IMR-90 (cell line): ENCODE measurements at regions not wholly inside any gene's neighbourhood (a gene's known extent, or its start where the extent isn't known, plus 50 kb on each side); places are given as distances from the start of the nearest gene placed in this dataset.

Experiments used
- ATAC-seq: fragments of 200-7000 bp; cut with Tn5 transposase; 2 replicates; pipeline ENCODE4 v1.9.1; 2020; ENCODE audit warnings: low read depth, mild to moderate bottlenecking, moderate library complexity
- BruUV-seq: library from RNA; stranded (reverse); fragments of 400-500 nt; replicated peaks from 2 replicates; lab custom pipeline; 2021; lab: Mats Ljungman, UMichigan
- CTCF ChIA-PET: fragments of 300-600 bp; formaldehyde crosslinking; extraction: SDS; loops from one replicate; lab custom pipeline; 2021; ENCODE audit warnings: antibody characterized with exemption; lab: Yijun Ruan, JAX
- POLR2A ChIA-PET: fragments of 300-600 bp; sonication (Branson Sonifier 250); formaldehyde crosslinking; loops from one replicate; lab custom pipeline; 2022; ENCODE audit warnings: antibody characterized with exemption; ENCODE audit not compliant: unreplicated experiment; lab: Charles Lee
- DNase-seq: peaks from one replicate; pipeline ENCODE4 v3.0.0; 2013
- H2AFZ ChIP-seq: replicated peaks from 2 replicates; pipeline ENCODE3; 2013; ENCODE audit warnings: low read length, mild to moderate bottlenecking; ENCODE audit not compliant: poor library complexity
- H2AK5ac ChIP-seq: 2 replicates; pipeline ENCODE4 v1.6.1; 2013; ENCODE audit warnings: low read depth, low read length, inconsistent platforms
- H2AK9ac ChIP-seq: replicated peaks from 2 replicates; pipeline ENCODE3; 2013; ENCODE audit warnings: mild to moderate bottlenecking, low read depth, low read length, moderate library complexity; ENCODE audit not compliant: poor library complexity
- H2BK120ac ChIP-seq: 2 replicates; pipeline ENCODE4 v1.6.1; 2013; ENCODE audit warnings: low read depth, low read length, inconsistent platforms
- H2BK15ac ChIP-seq: 3 replicates; pipeline ENCODE4 v1.6.1; 2013; ENCODE audit warnings: low read depth, low read length, inconsistent platforms
- H2BK20ac ChIP-seq: 2 replicates; pipeline ENCODE4 v1.6.1; 2013; ENCODE audit warnings: low read depth, mild to moderate bottlenecking, inconsistent platforms, low read length, moderate library complexity
- H2BK5ac ChIP-seq: 2 replicates; pipeline ENCODE4 v1.6.1; 2013; ENCODE audit warnings: mild to moderate bottlenecking, low read depth, low read length, inconsistent platforms; ENCODE audit not compliant: poor library complexity, severe bottlenecking
- H3K14ac ChIP-seq: replicated peaks from 2 replicates; pipeline ENCODE4 v1.6.1; 2013; ENCODE audit warnings: low read depth, low read length, inconsistent platforms
- H3K18ac ChIP-seq: 2 replicates; pipeline ENCODE4 v1.6.1; 2013; ENCODE audit warnings: low read depth, low read length, control low read depth
- H3K23ac ChIP-seq: 2 replicates; pipeline ENCODE4 v1.6.1; 2013; ENCODE audit warnings: low read depth, low read length, inconsistent platforms
- H3K27ac ChIP-seq: 2 replicates; pipeline ENCODE4 v1.5.1; 2013; ENCODE audit warnings: mild to moderate bottlenecking, control low read depth, low read length; ENCODE audit not compliant: insufficient read depth
- H3K27me3 ChIP-seq: 2 replicates; pipeline ENCODE4 v1.6.1; 2013; ENCODE audit warnings: low read length; ENCODE audit not compliant: control insufficient read depth, insufficient read depth
- H3K36me3 ChIP-seq: 2 replicates; pipeline ENCODE4 v1.6.1; 2013; ENCODE audit warnings: low read length, mixed read lengths; ENCODE audit not compliant: control insufficient read depth, insufficient read depth
- H3K4ac ChIP-seq: 2 replicates; pipeline ENCODE4 v1.6.1; 2013; ENCODE audit warnings: low read depth, low read length, inconsistent platforms
- H3K4me1 ChIP-seq: 2 replicates; pipeline ENCODE4 v1.6.1; 2013; ENCODE audit warnings: low read length, mixed read lengths; ENCODE audit not compliant: control insufficient read depth, insufficient read depth
- H3K4me2 ChIP-seq: 2 replicates; pipeline ENCODE4 v1.6.1; 2013; ENCODE audit warnings: low read depth, mild to moderate bottlenecking, control low read depth, low read length, moderate library complexity
- H3K4me3 ChIP-seq: 2 replicates; pipeline ENCODE4 v1.5.1; 2013; ENCODE audit warnings: low read depth, mild to moderate bottlenecking, control low read depth, low read length, moderate library complexity; ENCODE audit not compliant: insufficient read depth
- H3K56ac ChIP-seq: 2 replicates; pipeline ENCODE4 v1.6.1; 2013; ENCODE audit warnings: low read length, inconsistent platforms; ENCODE audit not compliant: insufficient read depth; ENCODE audit errors: extremely low read depth
- H3K79me1 ChIP-seq, 2 experiments: 2 replicates each; pipeline ENCODE4 v1.6.1; 2013; ENCODE audit warnings: low read length in 2 of 2, inconsistent platforms in 1 of 2, low read depth in 1 of 2
- H3K9ac ChIP-seq: 2 replicates; pipeline ENCODE4 v1.6.1; 2013; ENCODE audit warnings: low read depth, low read length, control low read depth
- H3K9me1 ChIP-seq: 2 replicates; pipeline ENCODE4 v1.6.1; 2013; ENCODE audit warnings: low read length, inconsistent platforms; ENCODE audit not compliant: insufficient read depth
- H3K9me3 ChIP-seq: 2 replicates; pipeline ENCODE4 v1.6.1; 2013; ENCODE audit warnings: low read length; ENCODE audit not compliant: control insufficient read depth, insufficient read depth
- H4K20me1 ChIP-seq: 2 replicates; pipeline ENCODE4 v1.6.1; 2013; ENCODE audit warnings: low read length, inconsistent platforms; ENCODE audit not compliant: insufficient read depth
- H4K5ac ChIP-seq: 2 replicates; pipeline ENCODE4 v1.6.1; 2013; ENCODE audit warnings: mild to moderate bottlenecking, low read depth, low read length, control low read depth
- H4K8ac ChIP-seq, 2 experiments: 2 replicates each; pipeline ENCODE4 v1.6.1; 2013; ENCODE audit warnings: low read depth in 2 of 2, low read length in 2 of 2, control low read depth in 1 of 2, inconsistent platforms in 1 of 2
- H4K91ac ChIP-seq: 2 replicates; pipeline ENCODE4 v1.6.1; 2013; ENCODE audit warnings: low read depth, low read length, inconsistent platforms; ENCODE audit not compliant: insufficient read depth
- CEBPB ChIP-seq: IDR thresholded peaks from 2 replicates; pipeline ENCODE4 v1.6.1; 2012; ENCODE audit warnings: low read depth, low read length, improper control_type of control experiment
- MXI1 ChIP-seq: IDR thresholded peaks from 2 replicates; pipeline ENCODE4 v1.6.1; 2012; ENCODE audit warnings: low read depth, mild to moderate bottlenecking, low read length, moderate library complexity, borderline replicate concordance
- WGBS, 2 experiments: methylation state at CpG; one replicate each; pipeline versions ENCODE4 v1.1.5 to v1.1.7; 2013; ENCODE audit warnings: missing lambda C conversion rate in 2 of 2; ENCODE audit not compliant: insufficient read length in 1 of 2; ENCODE audit errors: extremely low coverage in 2 of 2; 5-methylcytosine and 5-hydroxymethylcytosine counted together
- dilution Hi-C: fragments of 300-500 bp; cut with HindIII; formaldehyde crosslinking; loops from one replicate; pipeline ENCODE4 v1.14.3; 2018; ENCODE audit warnings: low sequenced_read_pairs; ENCODE audit not compliant: unreplicated experiment
- in situ Hi-C: fragments of 300-500 bp; cut with MboI; formaldehyde crosslinking; loops from 3 replicates; pipeline ENCODE4 v1.14.3; 2019; ENCODE audit warnings: low sequenced_read_pairs, inconsistent platforms, mixed read lengths
- intact Hi-C: fragments of 100-400 bp; cut with micrococcal nuclease; formaldehyde crosslinking; loops from 2 replicates; pipeline ENCODE4 v1.10.0; 2022

- Histone ChIP-seq H2AK5ac (no peak overlapping the region), H3K23ac (no peak overlapping the region), H3K4me1 (peaks cover 2% of the 10 kb centered on the region; the same call in 1 of the 2 replicates), H3K56ac (no peak overlapping the region), H3K36me3 (no peaks in the 10 kb centered on the region), H4K91ac (no peak overlapping the region), H3K4ac (no peak overlapping the region), H4K8ac (no peak overlapping the region), H3K9me1 (no peaks in the 10 kb centered on the region), H2BK15ac (no peak overlapping the region), H4K5ac (no peak overlapping the region), H2BK120ac (no peak overlapping the region), H3K27me3 (no peaks in the 10 kb centered on the region), H4K20me1 (no peaks in the 10 kb centered on the region), H3K27ac (no peak overlapping the region), H3K18ac (no peak overlapping the region), H2BK5ac (no peak overlapping the region), H3K9ac (no peak overlapping the region), H2AK9ac (no peak overlapping the region), H3K4me3 (no peak overlapping the region), H3K14ac (no peak overlapping the region), H3K79me1 (no peaks in the 10 kb centered on the region), H2BK20ac (no peak overlapping the region), H3K9me3 (no peaks in the 10 kb centered on the region), H3K4me2 (no peak overlapping the region; the same call in 1 of the 2 replicates), H2AFZ (no peak overlapping the region)
- in situ Hi-C loops (no loop called here), dilution Hi-C loops (no loop called here), intact Hi-C loops (no loop called here)
- no CpG with 5 or more reads among the region's 5 CpGs for WGBS, 2 experiments
- no TSS peak for BruUV-seq
- peak; percentile 80 for ATAC-seq
- ChIA-PET POLR2A (no interaction called here), CTCF (no interaction called here)
- peak; percentile 69 for DNase-seq
- TF ChIP-seq MXI1 (no peak), CEBPB (peak; percentile 60; the same call in 1 of the 2 replicates)
These were observed 532.0 kb downstream of the CDH11 start for GRCh38 chr16:64589836-64590235.
